PC-9 (cell line): ENCODE measurements at regions not wholly inside any gene's neighbourhood (a gene's known extent, or its start where the extent isn't known, plus 50 kb on each side); places are given as distances from the start of the nearest gene placed in this dataset.

Experiments
- BruUV-seq: library from RNA; stranded (reverse); fragments of 400-500 nt; replicated peaks from 2 replicates; lab custom pipeline; 2021; lab: Mats Ljungman, UMichigan
- CTCF ChIA-PET: fragments of 300-600 bp; sonication (Branson Sonifier 250); formaldehyde crosslinking; loops from one replicate; lab custom pipeline; 2022; ENCODE audit warnings: antibody characterized with exemption; lab: Charles Lee
- POLR2A ChIA-PET: fragments of 300-600 bp; sonication (Branson Sonifier 250); formaldehyde crosslinking; loops from one replicate; lab custom pipeline; 2022; ENCODE audit warnings: antibody characterized with exemption; ENCODE audit not compliant: unreplicated experiment; lab: Charles Lee
- DNase-seq, 2 experiments: peaks; one replicate each; pipeline versions ENCODE4 v3.0.0 to v3.0.0-alpha.2; 2015 to 2022; ENCODE audit warnings: mixed read lengths in 1 of 2
- H2AFZ ChIP-seq: fragments of 200-600 bp; sonication (generic); 2 replicates; pipeline ENCODE4 v1.8.1; 2017; ENCODE audit warnings: antibody characterized with exemption
- H3F3A ChIP-seq: fragments of 200-600 bp; sonication (generic); 2 replicates; pipeline ENCODE4 v1.8.1; 2017; ENCODE audit warnings: antibody characterized with exemption, mild to moderate bottlenecking, low read depth; ENCODE audit not compliant: insufficient read depth
- H3K27ac ChIP-seq: fragments of 200-600 bp; sonication (generic); 2 replicates; pipeline ENCODE4 v1.6.1; 2016; ENCODE audit warnings: mixed run types
- H3K27me3 ChIP-seq: fragments of 200-600 bp; sonication (generic); 2 replicates; pipeline ENCODE4 v1.6.1; 2016; ENCODE audit warnings: low read depth, mixed run types; ENCODE audit not compliant: insufficient read depth
- H3K36me3 ChIP-seq: fragments of 200-600 bp; sonication (generic); 2 replicates; pipeline ENCODE4 v1.6.1; 2016; ENCODE audit warnings: low read depth, mixed run types
- H3K4me1 ChIP-seq: fragments of 200-600 bp; sonication (generic); replicated peaks from 2 replicates; pipeline ENCODE4 v1.6.1; 2016; ENCODE audit warnings: mixed run types; ENCODE audit not compliant: insufficient read depth
- H3K4me2 ChIP-seq: fragments of 200-600 bp; sonication (generic); 2 replicates; pipeline ENCODE4 v1.6.1; 2017; ENCODE audit warnings: mixed run types
- H3K4me3 ChIP-seq: fragments of 200-600 bp; sonication (generic); 2 replicates; pipeline ENCODE4 v1.6.1; 2016; ENCODE audit warnings: mixed run types
- H3K79me2 ChIP-seq: fragments of 200-600 bp; sonication (generic); 2 replicates; pipeline ENCODE4 v1.6.1; 2017; ENCODE audit warnings: low read depth, mixed run types
- H3K9me2 ChIP-seq: fragments of 200-600 bp; sonication (generic); 2 replicates; pipeline ENCODE4 v1.8.1; 2017; ENCODE audit warnings: mild to moderate bottlenecking; ENCODE audit not compliant: insufficient read depth
- H3K9me3 ChIP-seq: fragments of 200-600 bp; sonication (generic); 2 replicates; pipeline ENCODE4 v1.8.1; 2016; ENCODE audit warnings: low read depth; ENCODE audit not compliant: insufficient read depth
- H4K20me1 ChIP-seq: fragments of 200-600 bp; sonication (generic); 2 replicates; pipeline ENCODE4 v1.8.1; 2017; ENCODE audit not compliant: insufficient read depth
- EZH2 ChIP-seq: fragments of 200-600 bp; sonication (generic); IDR thresholded peaks from 2 replicates; pipeline ENCODE4 v1.8.0; 2017; ENCODE audit warnings: antibody characterized with exemption, low read depth
- intact Hi-C: fragments of 100-400 bp; cut with micrococcal nuclease; formaldehyde crosslinking; loops from one replicate; pipeline ENCODE4 v1.10.0; 2022; ENCODE audit not compliant: unreplicated experiment
- TF ChIP-seq, protein P1 (sequence below): fragments of 200-600 bp; sonication (generic); conservative IDR thresholded peaks from 2 replicates; pipeline ENCODE4 v1.6.1; 2017; ENCODE audit warnings: mixed run types, antibody characterized with exemption, mild to moderate bottlenecking, moderate library complexity

DNA sequence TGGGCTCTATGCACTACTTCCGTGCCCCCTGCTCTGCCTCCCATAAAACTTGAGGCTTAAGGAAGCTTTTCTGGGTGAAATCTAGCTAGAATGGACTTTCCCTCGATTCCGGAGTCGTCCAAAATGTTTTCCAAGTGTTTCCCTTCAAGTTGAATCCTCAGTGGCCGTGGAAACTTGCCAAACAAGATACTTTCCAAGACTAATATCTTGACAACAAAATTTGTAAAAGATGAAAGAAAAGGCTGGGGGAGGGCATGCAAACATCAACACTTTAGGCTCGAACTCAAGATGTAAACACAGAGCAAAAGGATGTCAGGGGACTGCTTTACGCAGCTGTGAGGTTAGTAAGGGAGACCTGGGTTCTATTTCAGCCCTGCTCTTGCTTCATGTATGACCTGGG, 482.8 kb upstream of the KLF4 start:
- no peaks in the 10 kb centered on the region for H3K9me3 ChIP-seq
- DNase-seq: no peak
- H2AFZ ChIP-seq: no peak overlapping the region
- peaks cover 26% of the 10 kb centered on the region for H3K4me1 ChIP-seq
- POLR2A ChIA-PET: no interaction called here
- no peaks in the 10 kb centered on the region for H3K9me2 ChIP-seq
- no peaks in the 10 kb centered on the region for H3K36me3 ChIP-seq
- CTCF ChIA-PET: no interaction called here
- no peak for TF ChIP-seq EZH2
- TF ChIP-seq, protein P1, sequence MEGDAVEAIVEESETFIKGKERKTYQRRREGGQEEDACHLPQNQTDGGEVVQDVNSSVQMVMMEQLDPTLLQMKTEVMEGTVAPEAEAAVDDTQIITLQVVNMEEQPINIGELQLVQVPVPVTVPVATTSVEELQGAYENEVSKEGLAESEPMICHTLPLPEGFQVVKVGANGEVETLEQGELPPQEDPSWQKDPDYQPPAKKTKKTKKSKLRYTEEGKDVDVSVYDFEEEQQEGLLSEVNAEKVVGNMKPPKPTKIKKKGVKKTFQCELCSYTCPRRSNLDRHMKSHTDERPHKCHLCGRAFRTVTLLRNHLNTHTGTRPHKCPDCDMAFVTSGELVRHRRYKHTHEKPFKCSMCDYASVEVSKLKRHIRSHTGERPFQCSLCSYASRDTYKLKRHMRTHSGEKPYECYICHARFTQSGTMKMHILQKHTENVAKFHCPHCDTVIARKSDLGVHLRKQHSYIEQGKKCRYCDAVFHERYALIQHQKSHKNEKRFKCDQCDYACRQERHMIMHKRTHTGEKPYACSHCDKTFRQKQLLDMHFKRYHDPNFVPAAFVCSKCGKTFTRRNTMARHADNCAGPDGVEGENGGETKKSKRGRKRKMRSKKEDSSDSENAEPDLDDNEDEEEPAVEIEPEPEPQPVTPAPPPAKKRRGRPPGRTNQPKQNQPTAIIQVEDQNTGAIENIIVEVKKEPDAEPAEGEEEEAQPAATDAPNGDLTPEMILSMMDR: no peak
- BruUV-seq: no TSS peak
- no peaks in the 10 kb centered on the region for H4K20me1 ChIP-seq
- no peaks in the 10 kb centered on the region for H3K79me2 ChIP-seq
- H3K27ac ChIP-seq: no peak overlapping the region
- H3K27me3 ChIP-seq: no peaks in the 10 kb centered on the region
- H3F3A ChIP-seq: no peaks in the 10 kb centered on the region
- H3K4me2 ChIP-seq: no peak overlapping the region
- intact Hi-C loops: no loop called here
- no peak overlapping the region for H3K4me3 ChIP-seq

- Histone ChIP-seq H3F3A (no peaks in the 10 kb centered on the region), H3K4me3 (no peak overlapping the region), H3K36me3 (no peaks in the 10 kb centered on the region), H3K27ac (no peak overlapping the region), H3K27me3 (no peaks in the 10 kb centered on the region), H3K4me1 (peaks cover 18% of the 10 kb centered on the region), H3K9me3 (no peaks in the 10 kb centered on the region), H4K20me1 (no peaks in the 10 kb centered on the region), H2AFZ (no peak overlapping the region), H3K79me2 (no peaks in the 10 kb centered on the region), H3K9me2 (no peaks in the 10 kb centered on the region), H3K4me2 (no peak overlapping the region)
- no TSS peak for BruUV-seq
- intact Hi-C loops: no loop called here
- POLR2A ChIA-PET: no interaction called here
- DNase-seq: no peak
- TF ChIP-seq, protein P1: no peak
- TF ChIP-seq EZH2: no peak
- CTCF ChIA-PET: no interaction called here
Measured at GRCh38 chr9:107971241-107971640, 481.7 kb upstream of the KLF4 start.

DNA sequence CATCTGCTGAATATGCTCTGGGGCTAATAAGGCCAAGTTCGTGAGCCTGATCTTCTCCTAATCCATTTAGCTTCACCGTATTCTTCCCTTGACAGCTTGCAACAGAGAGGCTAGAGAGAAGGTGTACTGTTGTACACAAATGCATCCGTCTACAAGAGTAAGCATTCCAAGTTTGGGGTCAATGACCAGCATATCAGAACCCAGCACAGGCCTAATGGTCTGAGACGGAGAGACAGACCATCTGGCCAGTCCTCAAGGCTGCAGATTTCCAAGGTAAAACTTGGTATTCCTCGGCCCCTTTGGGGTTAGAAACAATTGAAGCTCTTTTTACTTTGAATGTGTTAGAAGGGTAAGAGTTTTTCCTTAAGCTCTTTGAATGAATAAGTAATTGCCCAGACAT, 481.2 kb upstream of the KLF4 start:
- POLR2A ChIA-PET: no interaction called here
- no peak overlapping the region for H3K27ac ChIP-seq

More for the DNA sequence above, 481.2 kb upstream of the KLF4 start:
- H3K4me2 ChIP-seq: no peak overlapping the region
- H3K36me3 ChIP-seq: no peaks in the 10 kb centered on the region
- TF ChIP-seq, protein P1: no peak
- no peak for TF ChIP-seq EZH2
- no peak overlapping the region for H3K4me3 ChIP-seq
- no peaks in the 10 kb centered on the region for H3K27me3 ChIP-seq
- H2AFZ ChIP-seq: no peak overlapping the region
- peaks cover 18% of the 10 kb centered on the region for H3K4me1 ChIP-seq
- intact Hi-C loops: no loop called here
- BruUV-seq: no TSS peak
- H4K20me1 ChIP-seq: no peaks in the 10 kb centered on the region
- H3K9me2 ChIP-seq: no peaks in the 10 kb centered on the region
- no peak for DNase-seq
- CTCF ChIA-PET: no interaction called here
- no peaks in the 10 kb centered on the region for H3K9me3 ChIP-seq
- H3F3A ChIP-seq: no peaks in the 10 kb centered on the region
- H3K79me2 ChIP-seq: no peaks in the 10 kb centered on the region
